COLO829 (cell line): ENCODE measurements at regions not wholly inside any gene's neighbourhood (a gene's known extent, or its start where the extent isn't known, plus 50 kb on each side); places are given as distances from the start of the nearest gene placed in this dataset.

ENCODE experiments used
- DNase-seq: peaks from one replicate; pipeline ENCODE4 v3.0.0; 2012; ENCODE audit warnings: low spot score

DNA sequence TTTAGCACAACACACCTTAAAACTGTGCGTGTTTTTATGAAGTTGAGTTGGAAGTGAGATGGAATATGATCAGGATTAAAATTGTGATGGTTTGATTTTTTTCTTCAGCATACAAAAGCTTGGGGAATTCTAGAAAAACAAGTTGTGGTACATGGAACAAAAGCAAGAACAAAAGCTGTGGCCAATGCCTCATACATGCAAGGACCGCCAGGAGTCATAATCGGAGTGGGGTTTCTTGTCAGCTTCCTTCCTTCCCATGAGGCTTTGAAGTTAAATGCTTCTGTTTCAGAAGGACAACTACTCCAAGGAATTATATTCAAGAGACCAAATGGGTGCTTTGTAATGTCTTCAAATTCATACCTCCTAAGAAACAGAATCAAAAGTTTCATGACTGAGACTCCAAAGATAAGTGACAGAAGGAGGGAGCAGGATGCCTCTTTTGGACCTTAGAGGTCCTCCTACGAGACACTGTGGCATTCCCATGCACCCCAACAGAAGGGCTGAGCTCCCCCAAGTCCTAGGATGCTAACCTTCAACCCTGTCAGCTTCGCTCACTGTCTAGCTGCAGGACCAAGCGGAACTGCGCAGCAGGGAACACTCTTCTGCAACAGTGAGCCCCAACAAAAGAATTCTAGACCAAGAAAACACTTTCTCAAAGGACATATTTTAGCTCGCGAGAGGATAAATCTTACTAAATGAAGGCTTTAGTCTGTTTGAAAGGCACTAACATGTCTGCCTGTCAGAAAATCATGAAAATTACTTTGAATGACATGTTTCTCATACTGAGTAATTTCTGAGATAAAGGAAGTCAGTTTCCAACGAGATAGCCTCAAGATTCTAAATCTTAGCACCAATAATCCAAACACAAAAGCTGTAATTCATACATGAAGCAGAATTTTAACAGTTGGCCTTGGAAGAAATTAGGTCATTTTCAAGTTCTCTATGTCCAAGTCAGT is 108.5 kb upstream of the NHSL1 start:
- DNase-seq = no peak

DNA sequence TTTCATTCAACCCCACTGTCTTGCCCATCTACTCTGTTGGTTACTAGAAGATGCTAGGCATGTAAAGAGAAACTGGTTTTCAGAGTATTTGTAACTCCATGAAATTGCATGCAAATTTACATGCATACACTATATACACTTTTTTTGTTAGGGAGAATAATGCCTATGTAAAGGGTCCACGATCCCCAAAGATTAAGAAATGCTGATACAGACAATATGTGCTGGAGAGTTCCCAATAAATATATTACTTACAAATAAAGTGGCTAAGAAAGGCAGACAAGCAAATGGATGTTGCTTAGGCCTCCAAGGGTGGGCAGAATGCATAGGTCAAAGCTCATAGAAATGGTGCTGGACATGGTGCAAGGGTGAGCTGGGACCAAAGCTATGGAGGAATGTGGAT is 109.6 kb upstream of the NHSL1 start:
- no peak for DNase-seq

DNA sequence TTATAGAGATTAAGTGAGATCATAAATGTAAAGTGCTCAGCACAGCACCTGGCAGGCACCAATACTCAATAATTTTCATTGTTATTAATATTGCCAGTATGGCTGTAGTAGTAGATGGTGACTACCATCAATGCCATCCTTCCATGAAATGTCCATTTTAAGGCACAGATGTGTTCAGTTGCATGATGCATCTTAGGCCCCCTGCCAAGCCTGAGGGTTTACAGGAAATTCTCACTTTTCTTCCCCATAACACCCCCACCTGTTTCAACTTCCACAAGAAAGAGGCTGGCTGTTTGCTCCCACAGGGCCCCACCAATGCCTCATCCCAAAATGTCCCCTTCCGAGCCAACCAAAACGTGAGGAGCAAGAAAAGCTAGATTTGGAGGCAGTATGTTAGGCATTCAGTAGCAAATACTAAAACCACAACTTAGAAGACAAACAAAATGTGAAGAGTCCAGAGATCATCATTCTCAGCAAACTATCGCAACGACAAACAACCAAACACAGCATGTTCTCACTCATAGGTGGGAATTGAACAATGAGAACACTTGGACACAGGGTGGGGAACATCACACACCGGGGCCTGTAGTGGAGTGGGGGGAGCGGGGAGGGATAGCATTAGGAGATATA is 110.6 kb upstream of the NHSL1 start:
- no peak for DNase-seq

DNA sequence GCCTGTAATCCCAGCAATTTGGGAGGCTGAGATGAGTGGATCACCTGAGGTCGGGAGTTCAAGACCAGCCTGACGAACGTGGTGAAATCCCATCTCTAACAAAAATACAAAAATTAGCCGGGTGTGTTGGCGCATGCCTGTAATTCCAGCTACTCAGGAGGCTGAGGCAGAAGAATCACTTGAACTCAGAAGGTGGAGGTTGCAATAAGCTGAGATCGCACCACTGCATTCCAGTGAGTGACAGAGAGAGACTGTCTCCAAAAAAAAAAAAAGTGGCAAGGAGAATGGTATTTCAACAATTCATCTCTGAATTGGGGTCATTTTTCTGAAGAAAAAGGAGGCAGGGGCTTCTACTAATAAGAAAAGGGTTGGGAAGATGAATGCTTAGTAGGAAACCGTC is 111.5 kb upstream of the NHSL1 start:
- DNase-seq = no peak

DNA sequence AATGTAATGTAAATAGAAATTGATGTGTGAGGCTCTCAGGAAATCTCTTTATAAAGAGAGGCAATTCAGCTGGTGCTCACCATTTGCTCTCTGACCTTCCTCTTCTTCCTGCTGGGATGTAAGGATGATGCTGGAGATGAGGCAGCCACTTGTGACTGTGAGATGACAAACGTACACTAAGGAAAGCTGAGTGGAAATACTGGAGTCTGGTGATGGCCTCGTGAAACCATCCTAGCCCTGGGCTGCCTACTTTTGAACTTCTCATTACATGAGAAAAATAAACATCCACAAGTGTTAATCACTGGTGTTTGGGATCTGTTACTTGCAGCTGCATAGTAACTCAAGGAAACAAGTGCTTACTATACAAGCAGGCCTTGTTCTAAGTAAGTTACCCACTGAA is 114.9 kb upstream of the NHSL1 start:
- no peak for DNase-seq

DNA sequence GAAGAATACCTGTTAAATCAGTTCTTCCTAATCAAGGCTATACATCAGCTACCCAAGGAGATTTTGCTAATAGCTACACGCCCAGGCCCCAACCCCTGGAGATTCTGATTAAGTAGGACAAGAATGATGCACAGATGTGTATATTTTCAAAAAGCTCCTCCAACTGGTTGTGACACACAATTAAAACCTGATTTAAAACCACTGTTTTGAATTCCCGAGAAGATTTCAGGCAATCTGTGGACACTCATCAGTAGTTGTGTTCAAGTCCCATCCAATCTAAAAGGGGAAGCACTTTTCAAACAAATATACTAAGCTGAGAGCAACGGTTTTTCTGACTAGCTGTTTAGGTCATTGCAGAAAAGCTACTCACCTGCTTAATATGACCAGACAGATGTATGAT is 118.9 kb upstream of the NHSL1 start:
- no peak for DNase-seq

DNA sequence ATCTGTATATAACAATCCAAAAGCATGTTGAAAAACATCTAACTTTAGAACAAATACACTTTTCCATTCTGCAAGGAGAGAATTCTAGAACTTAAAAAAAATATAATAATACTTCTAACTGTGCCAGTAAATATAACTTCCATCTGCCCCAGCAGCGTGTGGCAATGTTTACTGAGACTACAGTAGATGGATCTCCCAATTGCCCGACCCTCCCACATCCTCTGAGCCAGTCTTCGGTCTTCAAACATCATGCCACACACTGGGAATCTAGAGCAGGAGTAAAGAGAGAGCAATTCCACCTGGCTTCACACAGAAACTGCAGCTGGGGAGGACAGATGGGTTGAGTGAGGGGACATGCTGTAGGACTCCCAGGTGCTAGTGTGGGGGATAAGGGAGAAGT is 121.3 kb upstream of the NHSL1 start:
- DNase-seq = no peak

DNA sequence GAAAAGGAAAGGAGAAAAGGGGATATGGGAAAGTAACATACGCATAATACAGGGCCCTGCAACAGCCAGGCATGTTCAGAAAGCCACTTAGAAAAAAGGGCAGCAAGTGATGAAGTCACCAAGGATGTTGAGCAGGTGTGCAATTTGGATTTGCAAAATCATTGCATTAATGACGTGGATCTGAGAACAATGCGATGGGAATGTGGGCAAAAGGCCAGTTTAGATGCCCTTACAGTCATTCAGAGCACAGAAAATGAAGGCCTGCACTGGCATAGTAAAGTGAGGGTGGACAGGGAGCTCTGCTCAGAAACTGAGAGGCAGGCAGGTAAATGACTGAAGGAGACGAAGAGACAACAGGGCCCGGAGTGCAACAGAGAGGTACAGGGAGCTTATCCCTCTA is 123.7 kb upstream of the NHSL1 start:
- no peak for DNase-seq

DNA sequence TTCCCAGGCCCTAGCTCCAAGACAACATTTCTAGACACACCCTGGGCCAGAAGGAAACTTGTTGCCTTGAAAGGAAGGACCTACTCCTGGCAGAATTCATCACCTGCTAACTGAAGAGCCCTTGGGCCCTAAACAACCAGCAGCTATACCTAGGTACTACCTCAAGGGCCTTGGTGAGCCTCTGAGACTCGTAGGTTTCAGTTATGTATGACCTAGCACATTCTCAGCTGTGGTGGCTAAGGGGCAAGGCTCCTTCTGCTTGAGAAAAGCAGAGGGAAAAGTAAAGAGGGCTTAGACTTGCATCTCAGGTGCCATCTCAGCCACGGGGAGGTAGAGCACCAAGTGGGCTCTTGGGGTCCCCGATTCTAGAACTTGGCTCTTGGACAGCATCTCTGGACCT is 132.3 kb upstream of the NHSL1 start:
- DNase-seq = no peak

DNA sequence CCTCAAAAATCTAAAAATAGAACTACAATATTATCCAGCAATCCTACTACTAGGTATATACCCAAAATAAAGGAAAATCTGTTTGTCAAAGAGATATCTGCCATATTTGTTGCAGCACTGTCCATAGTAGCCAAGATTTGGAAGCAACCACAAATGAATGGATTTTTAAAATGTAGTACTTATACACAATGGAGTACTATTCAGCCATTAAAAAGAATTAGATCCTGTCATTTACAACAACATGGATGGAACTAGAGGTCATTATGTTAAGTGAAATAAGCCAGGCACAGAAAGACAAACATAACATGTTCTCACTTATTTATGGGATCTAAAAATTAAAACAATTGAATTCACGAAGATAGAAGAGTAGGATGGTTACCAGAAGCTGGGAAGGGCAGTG is 135.7 kb upstream of the CCDC28A start:
- no peak for DNase-seq

GRCh38 chr6:138638604-138639003 is 135.0 kb upstream of the CCDC28A start:
- DNase-seq = no peak

DNA sequence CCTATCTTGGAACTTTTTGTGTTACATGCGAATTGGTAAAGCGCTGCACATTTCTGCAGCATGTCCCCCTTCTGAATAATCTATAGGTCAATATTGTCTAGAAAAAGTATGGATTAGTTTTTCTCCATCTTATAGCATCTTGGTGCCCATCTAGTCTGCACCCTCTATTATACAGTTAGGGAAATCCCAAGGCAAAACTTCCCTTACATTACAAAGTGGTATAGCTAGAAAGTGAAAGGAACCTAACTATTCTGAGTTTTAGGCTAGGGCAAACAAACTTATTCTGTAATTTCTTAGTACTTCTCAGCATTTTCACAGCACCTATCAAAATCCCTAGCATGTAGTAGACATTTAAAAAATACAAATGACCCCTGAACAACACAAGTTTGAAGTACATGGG is 133.5 kb upstream of the CCDC28A start:
- DNase-seq = no peak

DNA sequence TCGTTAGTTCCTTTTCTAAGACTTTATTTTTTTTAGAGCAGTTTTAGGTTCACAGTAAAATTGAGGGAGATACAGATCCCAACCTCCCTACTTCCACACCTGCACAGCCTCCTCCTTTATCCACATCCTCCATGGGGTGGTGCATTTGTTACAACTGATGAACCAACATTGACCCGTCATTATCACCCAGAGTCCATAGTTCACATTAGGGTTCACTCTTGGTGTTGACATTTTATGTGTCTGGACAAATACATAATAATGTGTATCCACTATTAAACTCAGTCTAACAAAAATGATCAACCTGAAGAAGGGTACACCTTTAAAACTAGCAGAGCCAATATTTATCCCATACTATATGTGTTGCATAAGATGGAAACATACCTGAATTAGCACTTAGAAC is 130.4 kb upstream of the CCDC28A start:
- no peak for DNase-seq

DNA sequence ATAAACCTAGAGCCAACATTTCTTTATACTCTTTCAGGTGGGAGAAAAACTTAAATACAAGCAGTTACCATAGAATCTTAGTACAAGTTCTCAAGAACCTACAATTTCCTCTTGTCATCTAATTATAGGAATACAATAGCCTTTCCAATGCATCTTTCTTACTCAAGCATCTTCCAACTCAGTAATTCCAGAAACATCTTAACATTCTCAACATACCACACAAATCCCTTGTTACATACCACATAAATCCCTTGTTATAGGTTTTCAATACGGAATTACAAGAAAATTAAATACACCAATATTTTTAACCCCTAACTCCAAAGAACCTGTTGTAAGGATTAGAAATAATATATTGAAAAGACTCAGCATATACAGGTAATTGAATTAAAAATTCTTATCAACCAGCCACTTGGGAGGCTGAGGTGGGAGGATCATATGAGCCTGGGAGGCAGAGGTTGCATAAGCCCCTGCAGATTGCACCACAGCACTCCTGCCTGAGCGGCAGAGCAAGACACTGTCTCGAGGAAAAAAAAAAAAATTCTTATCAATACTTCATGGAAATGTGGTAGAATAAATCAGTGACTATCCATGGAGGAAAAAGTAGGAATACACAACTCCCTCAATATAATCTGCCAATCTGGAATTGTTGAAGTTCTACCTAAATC is 127.5 kb upstream of the CCDC28A start:
- DNase-seq = no peak

DNA sequence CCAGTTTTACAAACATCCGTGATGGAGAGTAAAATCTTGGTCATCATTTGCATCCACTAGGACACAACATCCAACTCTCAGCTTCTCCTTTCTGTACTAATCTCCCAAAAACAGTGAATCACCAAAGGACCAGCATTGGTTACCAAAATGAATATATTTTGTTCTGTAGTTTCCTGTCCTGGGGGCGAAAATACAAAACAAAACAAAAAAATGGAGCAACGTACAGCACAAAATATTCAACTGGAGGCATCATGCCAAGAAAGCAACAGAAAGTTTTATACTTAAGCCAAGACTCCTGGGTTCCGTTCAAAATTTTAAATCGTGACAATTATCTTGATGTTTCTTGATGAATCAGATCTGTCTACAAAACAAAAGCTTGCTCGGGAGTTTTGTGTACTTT is 126.6 kb upstream of the CCDC28A start:
- no peak for DNase-seq

- no peak for DNase-seq
Measured at GRCh38 chr6:138648127-138648526, 125.4 kb upstream of the CCDC28A start.

GRCh38 chr6:138651491-138651890 is 122.1 kb upstream of the CCDC28A start:
- DNase-seq = no peak

DNA sequence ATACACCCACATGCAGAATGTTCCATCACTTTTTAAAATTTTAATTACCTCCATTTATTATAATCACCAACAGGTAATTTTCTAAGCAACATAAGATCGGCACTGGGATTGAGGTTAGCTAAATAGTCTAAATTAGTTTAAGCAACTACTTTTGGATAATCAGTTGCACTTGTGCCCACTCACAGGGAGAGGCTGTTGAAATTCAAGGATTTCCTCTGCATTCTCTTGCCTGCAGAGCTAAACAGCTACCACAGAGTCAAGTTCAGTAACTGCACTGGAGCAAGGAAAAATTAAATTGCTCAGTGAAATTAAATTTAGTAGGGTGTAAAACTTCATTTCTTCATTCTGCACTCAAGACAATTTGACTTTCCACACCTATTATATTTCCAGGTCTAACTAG is 120.7 kb upstream of the CCDC28A start:
- no peak for DNase-seq

DNA sequence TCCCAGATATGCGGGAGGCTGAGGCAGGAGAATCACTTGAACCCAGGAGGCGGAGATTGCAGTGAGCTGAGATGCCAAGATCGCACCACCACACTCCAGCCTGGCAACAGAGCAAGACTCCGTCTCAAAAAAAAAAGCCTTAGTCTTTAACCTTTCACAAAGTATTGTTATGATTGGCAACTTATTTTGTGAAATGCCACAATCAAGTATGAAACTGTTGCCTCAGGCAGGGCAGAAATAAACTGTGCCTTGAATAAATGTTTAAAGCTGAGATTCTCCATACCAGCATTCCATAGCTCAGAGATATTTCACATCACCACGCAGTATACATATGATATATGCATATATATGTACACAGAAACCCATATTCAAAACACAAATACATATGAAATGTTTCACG is 120.1 kb upstream of the CCDC28A start:
- no peak for DNase-seq

DNA sequence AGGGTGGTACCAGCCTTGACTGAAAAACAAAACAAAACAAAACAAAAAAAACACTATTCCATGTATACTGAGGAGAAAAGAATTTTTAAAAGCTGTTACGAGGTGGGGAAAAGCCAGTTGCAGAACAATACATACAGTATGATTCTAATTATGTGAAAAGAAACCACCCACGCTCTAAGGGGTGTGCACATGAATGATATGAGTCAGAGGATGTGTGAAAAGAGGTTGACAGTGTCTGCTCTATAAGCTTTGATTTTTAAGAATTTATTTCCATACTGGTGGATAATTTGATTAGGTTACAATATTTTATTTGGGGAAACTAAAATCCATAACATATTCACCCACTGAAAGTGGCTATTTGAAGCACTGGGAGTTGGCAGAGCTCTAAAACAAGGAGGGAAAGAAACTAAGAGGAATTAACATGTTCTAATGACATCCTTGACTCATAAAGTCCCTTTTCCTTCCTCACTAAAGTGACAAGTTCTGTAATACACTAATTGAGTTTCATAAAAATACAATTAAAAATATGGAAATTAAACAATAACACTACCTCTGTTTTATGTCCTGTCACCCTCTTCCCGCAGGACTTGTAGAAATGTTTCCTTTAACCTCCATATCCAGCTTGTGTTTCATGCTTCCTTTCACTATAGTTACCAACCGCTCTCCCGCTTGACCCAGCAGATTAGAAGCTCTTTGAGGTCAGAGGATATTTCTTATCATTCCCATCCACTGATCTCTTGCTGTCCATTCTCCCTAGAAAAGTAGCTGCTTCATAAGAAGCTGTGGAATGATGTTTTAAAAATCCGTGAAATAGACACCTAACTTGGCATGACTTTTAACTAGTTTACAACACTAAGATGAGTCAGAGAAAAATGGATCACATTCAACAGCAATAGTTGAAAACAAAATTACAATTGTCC is 118.6 kb upstream of the CCDC28A start:
- DNase-seq = peak; percentile 51

- peak; percentile 59 for DNase-seq
Measured at GRCh38 chr6:138655828-138656227, 117.7 kb upstream of the CCDC28A start.
